Activated gamma-delta T cell treated with anti-CD3 and anti-CD28 coated beads, Interleukin-2, amount 50 U/mL, for 16 hours (primary cell): ENCODE measurements at regions not wholly inside any gene's neighbourhood (a gene's known extent, or its start where the extent isn't known, plus 50 kb on each side); places are given as distances from the start of the nearest gene placed in this dataset.

Source experiments
- DNase-seq: peaks from one replicate; pipeline ENCODE4 v3.0.0-alpha.2; 2020; ENCODE audit warnings: low read depth

- DNase-seq = no peak
These were observed 206.9 kb upstream of the FGGY start for GRCh38 chr1:59089922-59090457.

- no peak for DNase-seq
These were observed 204.8 kb upstream of the FGGY start for GRCh38 chr1:59092126-59092525.

DNA sequence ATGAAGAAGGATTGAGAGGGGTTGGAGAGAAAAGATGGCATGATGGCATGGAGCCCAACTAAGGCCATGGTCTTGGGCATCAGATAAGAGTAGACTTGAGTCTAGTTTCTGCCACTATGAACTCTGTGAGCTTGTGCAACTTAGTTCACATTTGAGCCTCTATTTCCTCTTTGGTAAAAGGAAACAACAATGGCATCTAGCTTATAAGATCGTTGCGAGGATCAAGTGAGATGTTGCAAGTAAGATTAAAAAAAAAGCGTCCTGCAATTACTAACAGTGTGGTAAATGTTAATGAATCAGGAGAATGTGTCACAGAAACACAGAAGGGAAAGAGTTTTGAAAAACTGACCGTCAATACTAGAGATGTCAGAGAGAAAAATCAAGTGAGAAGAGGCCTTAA is 202.9 kb upstream of the FGGY start:
- no peak for DNase-seq

DNA sequence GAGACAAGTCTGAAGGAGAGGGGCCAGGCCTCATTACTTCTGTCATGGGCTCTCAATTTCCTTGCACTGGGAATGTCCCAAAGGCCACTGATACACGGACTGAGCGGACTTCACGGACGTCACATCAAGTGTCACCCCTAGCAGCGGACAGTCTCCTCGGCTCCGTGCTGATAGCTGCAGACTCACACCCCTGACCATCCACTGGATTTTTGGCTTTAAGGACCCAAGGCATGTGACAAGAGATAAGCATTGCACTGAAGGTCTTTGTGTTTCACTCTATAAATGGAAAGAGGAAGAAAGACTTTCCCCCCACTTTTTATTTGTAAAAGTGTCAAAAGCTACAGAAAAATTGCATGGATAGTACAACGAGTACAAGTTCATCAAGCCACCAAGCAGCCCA is 200.4 kb upstream of the FGGY start:
- DNase-seq = no peak

DNA sequence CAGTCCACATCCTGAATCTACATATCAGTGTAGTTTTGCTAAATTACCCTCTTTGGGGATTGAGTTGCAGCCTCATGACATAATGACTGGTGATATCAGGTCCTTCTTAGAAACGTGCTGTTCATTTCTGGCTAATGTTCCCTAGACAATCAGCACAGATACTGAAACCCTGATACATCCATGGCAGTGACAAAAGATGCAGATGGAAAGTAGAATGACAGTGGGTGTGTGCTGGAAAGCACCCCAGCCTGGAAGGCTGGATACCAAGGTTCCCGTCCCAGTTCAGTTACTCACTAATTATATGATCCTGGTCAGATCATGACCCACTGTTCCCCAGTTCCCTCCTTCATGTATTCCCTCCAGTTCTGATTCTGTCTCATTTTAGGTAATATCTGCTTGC is 198.2 kb upstream of the FGGY start:
- no peak for DNase-seq

- DNase-seq = no peak
These were observed 196.1 kb upstream of the FGGY start for GRCh38 chr1:59100708-59101374.

GRCh38 chr1:59101518-59101917 is 195.4 kb upstream of the FGGY start:
- no peak for DNase-seq

- DNase-seq = no peak
These were observed 193.4 kb upstream of the FGGY start for GRCh38 chr1:59103457-59103856.

- DNase-seq = no peak
These were observed 192.6 kb upstream of the FGGY start for GRCh38 chr1:59104191-59104760.

DNA sequence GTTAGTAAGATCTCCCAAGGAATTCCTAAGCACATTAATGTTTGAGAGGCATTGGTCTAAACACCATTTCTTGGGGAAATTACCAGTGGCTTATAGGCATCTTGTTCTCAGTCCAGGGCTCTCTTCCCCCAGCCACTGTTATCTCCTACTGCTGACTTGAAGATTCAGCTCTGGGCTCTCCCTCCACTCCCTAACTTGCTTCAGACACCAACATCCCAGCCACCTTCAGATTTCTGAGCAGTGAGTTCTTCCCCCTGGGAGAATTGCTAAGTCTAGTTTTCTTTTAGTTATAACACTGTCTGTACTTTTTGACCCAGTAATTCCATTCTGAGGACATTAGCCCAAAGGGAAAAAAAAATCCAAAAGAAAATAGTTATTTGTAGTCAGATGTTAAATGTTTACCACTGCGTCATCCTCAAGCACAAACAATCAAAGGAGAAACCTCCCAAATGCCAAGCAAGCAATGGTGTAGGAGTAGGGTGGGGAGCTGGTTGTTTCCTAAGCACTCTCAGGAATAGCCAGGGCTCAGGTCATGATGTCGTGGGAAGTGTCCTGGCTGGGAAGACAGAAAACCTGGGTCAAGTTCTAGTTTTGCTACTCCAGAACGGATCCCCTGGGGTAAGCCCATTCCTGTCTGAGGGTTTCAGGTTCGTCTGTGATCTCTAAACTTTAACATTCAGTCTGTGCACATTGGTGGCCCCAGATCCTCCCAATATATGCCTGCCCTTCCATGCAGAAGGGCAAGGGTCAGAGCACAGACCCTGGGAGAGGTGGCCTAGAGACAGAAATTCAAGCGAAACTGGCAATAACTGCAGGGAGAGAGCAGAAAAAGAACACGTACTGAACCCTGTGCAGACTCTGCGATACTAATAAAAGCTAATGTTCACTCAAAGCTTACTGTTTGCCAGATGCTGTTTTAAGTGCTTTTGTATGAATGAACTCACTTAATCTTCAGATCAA is 191.1 kb upstream of the FGGY start:
- DNase-seq = no peak

DNA sequence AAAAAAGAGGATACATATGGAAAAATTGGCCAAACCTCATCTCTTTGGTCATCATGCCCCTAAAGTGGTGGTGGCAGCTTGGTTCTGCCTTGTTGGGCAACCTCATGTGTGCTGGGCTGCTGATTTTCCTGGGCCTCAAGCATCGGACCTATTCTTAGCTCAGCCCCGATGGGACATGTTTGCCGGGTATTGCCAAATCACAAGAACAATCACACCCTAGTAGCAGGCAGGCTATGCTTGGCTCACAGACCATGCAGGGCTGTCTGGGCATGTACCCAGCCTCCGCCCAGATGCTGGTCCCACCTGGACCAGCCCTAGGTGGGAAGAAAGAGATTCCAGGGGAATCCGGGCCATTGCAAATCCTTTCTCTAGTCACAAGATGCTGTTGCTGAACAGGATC is 189.4 kb upstream of the FGGY start:
- no peak for DNase-seq

- no peak for DNase-seq
These were observed 189.0 kb upstream of the FGGY start for GRCh38 chr1:59107916-59108315.

GRCh38 chr1:59108481-59109317 is 188.2 kb upstream of the FGGY start:
- no peak for DNase-seq

- DNase-seq = no peak
These were observed 186.6 kb upstream of the FGGY start for GRCh38 chr1:59110271-59110670.

DNA sequence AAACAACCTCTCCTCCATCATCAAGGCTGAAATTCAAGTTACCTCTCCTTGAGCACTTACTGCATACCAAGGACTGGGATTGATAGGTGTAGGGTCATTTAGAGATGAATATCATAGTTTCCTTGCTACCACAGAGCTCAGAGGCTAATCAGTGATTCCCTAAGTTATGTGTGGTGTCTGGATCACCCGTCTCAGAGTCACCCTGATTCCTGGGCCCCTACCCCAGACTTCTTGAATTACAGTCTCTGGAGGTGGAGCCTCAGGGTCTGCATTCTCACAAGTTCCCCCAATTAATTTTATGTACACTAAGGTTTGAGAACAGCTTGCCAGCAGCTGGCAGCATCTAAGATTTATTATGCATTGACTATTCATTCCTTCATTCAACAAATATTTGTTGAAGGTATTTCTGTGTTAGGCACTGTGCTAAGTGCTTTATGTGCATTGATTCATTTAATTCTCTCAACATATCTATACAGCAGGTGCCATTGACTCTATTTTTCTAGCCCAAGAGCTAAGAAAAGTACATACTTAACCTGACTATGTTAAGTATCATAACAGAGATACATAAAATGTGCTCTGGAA is 182.9 kb upstream of the FGGY start:
- no peak for DNase-seq

DNA sequence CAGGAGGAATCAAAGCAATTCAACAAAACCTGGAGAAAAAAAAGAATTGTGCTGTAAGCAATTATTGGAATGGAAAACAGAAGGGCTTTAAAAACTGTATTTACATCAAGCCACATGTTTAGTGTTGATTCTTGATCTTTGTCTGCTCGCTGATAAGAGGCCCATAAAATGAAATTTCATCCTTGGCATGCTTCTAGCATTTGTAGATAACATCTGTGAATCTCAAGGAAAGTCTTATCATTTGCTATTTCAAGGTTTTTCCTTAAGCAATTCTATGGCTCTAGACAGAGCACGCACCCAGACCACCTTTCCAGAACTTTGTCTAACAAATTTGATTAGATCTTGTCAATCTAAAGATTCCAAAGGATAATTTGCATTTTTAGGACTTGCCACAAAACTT is 181.0 kb upstream of the FGGY start:
- DNase-seq = no peak

DNA sequence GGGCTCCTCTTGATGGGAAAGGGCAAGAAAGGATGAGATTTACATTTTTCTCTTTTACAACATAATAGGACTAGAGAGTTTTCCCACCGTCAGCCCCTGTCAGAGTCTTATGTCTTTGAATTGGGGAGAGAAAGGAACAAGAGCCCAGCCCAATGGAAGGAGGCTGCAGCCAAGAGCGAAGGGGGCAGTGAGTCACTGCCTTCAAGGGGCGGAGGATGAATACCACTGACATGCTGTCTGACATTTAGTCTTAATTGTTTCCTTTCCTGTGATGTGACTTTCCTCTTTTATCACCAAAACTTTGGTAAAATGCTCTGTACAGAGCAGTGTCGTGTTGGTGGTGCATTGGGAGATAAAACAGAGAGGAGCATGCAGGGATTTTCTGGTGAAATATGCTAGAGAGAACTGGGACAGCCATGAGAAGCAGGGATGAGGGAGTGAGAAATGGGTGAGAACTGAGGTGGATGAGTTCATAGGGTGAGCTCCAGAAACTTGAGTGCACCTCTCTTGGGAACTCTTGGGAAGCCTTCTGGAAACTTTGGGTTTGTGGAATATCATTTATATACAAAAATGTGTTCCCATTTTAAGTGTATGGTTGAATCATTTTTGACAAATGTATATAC is 179.9 kb upstream of the FGGY start:
- no peak for DNase-seq

DNA sequence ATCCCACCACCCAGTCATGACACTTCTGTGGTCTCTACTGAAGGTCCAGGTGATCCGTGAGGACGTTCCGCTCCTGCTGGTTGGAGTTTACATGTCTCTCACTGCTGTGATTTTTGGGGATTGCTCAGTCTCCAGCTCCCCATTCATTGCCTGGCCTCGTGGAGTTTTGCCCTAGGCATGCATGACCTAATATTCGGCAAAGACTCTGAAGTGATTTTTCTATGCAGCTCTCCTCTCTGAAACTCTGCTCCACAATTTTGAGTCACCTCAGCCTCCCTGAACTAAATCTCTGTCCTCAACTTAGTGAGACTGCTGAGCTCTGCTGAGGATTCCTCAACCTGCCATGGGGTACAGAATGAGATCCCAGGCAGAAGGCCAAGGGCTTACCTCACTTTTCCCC is 174.4 kb upstream of the FGGY start:
- DNase-seq = no peak

GRCh38 chr1:59123081-59123681 is 173.7 kb upstream of the FGGY start:
- DNase-seq = no peak

DNA sequence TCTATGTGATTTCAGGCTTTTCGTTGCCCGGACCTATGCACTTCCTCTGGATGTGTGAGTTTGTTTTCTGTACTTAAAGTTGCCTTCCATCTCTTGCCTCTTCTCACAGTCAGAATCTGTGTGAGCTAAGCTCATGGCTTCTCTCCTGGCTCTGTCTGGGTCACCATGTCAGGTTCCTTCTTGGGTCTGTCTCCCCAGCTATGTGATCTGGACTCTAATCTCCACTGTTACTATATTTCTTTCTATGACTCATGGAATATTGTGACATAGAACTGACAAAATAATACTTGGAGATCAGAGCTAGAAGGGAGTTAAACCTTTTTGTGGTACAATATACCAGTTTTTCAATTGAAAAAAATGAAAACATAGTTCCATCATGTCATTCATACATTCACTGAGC is 172.7 kb upstream of the FGGY start:
- DNase-seq = no peak

- no peak for DNase-seq
These were observed 171.7 kb upstream of the FGGY start for GRCh38 chr1:59125154-59125553.
